Thyroid gland (tissue), 4 donors: ENCODE measurements at regions not wholly inside any gene's neighbourhood (a gene's known extent, or its start where the extent isn't known, plus 50 kb on each side); places are given as distances from the start of the nearest gene placed in this dataset.

Experiments
- DNase-seq, 2 donors: peaks; one replicate each; pipeline ENCODE4 v3.0.0-alpha.2; 2019
- H3K27ac ChIP-seq, 3 donors: fragments of 200-600 bp; sonication (generic); 1 replicate in 2 of 3; 2 replicates in 1 of 3; pipeline ENCODE4 v1.5.1; 2016 to 2019; ENCODE audit warnings: mild to moderate bottlenecking in 1 of 3, moderate library complexity in 1 of 3
- H3K27me3 ChIP-seq: fragments of 200-600 bp; sonication (generic); one replicate; pipeline ENCODE4 v1.5.1; 2019
- H3K36me3 ChIP-seq, 2 donors: fragments of 200-600 bp; sonication (generic); one replicate each; pipeline ENCODE4 v1.5.1; 2016 to 2019
- H3K4me1 ChIP-seq, 2 donors: fragments of 200-600 bp; sonication (generic); one replicate each; pipeline ENCODE4 v1.5.1; 2017 to 2019
- H3K4me3 ChIP-seq, 3 donors: fragments of 200-600 bp; sonication (generic); replicated peaks in 1 of 3; 1 replicate in 2 of 3; 2 replicates in 1 of 3; pipeline ENCODE4 v1.5.1; 2016; ENCODE audit warnings: mild to moderate bottlenecking in 1 of 3
- H3K9me3 ChIP-seq: fragments of 200-600 bp; sonication (generic); one replicate; pipeline ENCODE4 v1.5.1; 2017
- POLR2A ChIP-seq, 2 donors: fragments of 450-650 bp; IDR thresholded peaks; one replicate each; pipeline ENCODE4 v1.6.1; 2017; ENCODE audit warnings: antibody characterized with exemption in 2 of 2, mild to moderate bottlenecking in 2 of 2, moderate library complexity in 1 of 2
- WGBS, 2 donors: methylation state at CpG; one replicate each; pipeline ENCODE4 v1.1.5; 2017; 5-methylcytosine and 5-hydroxymethylcytosine counted together
- intact Hi-C: fragments of 100-400 bp; cut with DNase I; formaldehyde crosslinking; loops from one replicate; pipeline ENCODE4 v1.15.1; 2023
- TF ChIP-seq, protein P1 (sequence below), 6 experiments: fragments of 200-600 bp in 3 of 6; fragments of 450-650 bp in 3 of 6; sonication (generic) in 3 of 6; IDR thresholded peaks; one replicate each; pipeline ENCODE4 v1.5.1; 2016 to 2019; ENCODE audit warnings: antibody characterized with exemption in 6 of 6, mild to moderate bottlenecking in 2 of 6, inconsistent platforms in 1 of 6, moderate library complexity in 1 of 6

DNA sequence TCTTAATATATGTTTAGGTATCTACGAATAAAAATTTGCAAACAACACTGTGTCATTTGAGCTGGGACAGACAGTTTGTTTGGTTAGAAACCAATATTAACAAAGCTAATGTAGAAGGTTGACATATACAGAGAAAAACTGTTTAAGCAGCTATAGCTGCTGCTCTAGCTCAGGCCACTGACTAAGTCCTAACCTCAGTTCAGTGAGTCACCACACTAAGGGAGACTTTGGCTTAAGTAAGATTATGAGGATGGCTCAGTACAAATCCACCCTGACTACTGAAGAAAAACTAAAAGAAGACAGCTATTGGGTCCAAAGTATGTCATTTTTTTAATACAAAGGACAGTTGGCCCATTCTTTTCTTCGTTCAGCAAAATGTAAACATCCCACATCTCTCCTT, 717.3 kb upstream of the ACTRT1 start:
- WGBS, 2 donors = 65 to 95% methylated on average over 2 of the region's 2 CpGs
- TF ChIP-seq, protein P1, sequence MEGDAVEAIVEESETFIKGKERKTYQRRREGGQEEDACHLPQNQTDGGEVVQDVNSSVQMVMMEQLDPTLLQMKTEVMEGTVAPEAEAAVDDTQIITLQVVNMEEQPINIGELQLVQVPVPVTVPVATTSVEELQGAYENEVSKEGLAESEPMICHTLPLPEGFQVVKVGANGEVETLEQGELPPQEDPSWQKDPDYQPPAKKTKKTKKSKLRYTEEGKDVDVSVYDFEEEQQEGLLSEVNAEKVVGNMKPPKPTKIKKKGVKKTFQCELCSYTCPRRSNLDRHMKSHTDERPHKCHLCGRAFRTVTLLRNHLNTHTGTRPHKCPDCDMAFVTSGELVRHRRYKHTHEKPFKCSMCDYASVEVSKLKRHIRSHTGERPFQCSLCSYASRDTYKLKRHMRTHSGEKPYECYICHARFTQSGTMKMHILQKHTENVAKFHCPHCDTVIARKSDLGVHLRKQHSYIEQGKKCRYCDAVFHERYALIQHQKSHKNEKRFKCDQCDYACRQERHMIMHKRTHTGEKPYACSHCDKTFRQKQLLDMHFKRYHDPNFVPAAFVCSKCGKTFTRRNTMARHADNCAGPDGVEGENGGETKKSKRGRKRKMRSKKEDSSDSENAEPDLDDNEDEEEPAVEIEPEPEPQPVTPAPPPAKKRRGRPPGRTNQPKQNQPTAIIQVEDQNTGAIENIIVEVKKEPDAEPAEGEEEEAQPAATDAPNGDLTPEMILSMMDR (IDR thresholded peaks at IDR 0.05) = no peak
- no peak for TF ChIP-seq POLR2A (IDR thresholded peaks at IDR 0.05)
- Histone ChIP-seq H3K4me1 (no peaks in the 10 kb centered on the region), H3K9me3 (no peaks in the 10 kb centered on the region), H3K36me3 (no peaks in the 10 kb centered on the region), H3K27me3 (no peaks in the 10 kb centered on the region), H3K4me3 (no peak overlapping the region), H3K27ac (no peak overlapping the region)
- intact Hi-C loops = no loop called here
- no peak for DNase-seq

DNA sequence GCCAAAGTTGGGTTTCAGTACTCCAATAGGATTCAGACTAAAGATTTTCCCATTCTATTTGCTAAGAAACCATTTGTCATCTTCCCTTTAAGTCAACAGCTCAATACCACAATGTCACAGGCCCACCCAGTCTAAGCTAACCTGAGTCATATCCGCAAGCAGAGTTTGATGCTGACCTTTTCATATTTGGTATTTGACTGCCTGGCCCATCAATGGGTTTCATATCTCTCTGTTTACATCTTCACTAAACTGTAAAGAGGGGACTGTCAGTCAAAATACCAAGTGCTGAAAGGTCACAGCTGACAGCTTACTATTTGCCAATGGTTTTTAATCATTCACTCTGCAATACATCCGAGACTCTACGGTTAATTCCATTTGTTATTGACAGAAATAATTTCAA, 707.5 kb upstream of the ACTRT1 start:
- DNase-seq = no peak
- WGBS, 2 donors = 64 to 78% methylated on average over 3 of the region's 3 CpGs
- Histone ChIP-seq H3K27me3 (no peaks in the 10 kb centered on the region), H3K9me3 (no peaks in the 10 kb centered on the region), H3K36me3 (no peaks in the 10 kb centered on the region), H3K27ac (no peak overlapping the region), H3K4me1 (no peaks in the 10 kb centered on the region), H3K4me3 (no peak overlapping the region)
- intact Hi-C loops = no loop called here
- no peak for TF ChIP-seq POLR2A (IDR thresholded peaks at IDR 0.05)
- TF ChIP-seq, protein P1 (IDR thresholded peaks at IDR 0.05) = no peak

DNA sequence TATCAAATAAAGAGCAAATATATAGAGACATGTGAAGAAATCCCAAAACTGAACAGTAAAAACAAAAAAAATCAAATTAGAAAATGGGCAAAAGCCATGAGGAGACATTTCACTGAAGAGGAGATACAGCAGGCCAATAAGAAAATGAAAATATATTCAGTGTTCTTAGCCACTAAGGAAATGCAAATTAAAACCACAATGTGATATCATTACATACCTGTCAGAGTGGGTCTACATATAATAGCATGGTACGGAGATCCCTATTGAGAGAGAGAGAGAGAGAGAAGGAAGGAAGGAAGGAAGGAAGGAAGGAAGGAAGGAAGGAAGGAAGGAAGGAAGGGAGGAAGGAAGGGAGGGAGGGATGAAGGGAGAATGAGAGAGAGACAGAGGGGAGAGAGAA, 707.0 kb upstream of the ACTRT1 start:
- intact Hi-C loops = no loop called here
- Histone ChIP-seq H3K27ac (no peak overlapping the region), H3K4me1 (no peaks in the 10 kb centered on the region), H3K9me3 (no peaks in the 10 kb centered on the region), H3K36me3 (no peaks in the 10 kb centered on the region), H3K4me3 (no peak overlapping the region), H3K27me3 (no peaks in the 10 kb centered on the region)
- WGBS, 2 donors = 84 to 100% methylated on average over 1 of the region's 1 CpG
- no peak for DNase-seq
- TF ChIP-seq POLR2A (IDR thresholded peaks at IDR 0.05) = no peak
- TF ChIP-seq, protein P1 (IDR thresholded peaks at IDR 0.05) = no peak

DNA sequence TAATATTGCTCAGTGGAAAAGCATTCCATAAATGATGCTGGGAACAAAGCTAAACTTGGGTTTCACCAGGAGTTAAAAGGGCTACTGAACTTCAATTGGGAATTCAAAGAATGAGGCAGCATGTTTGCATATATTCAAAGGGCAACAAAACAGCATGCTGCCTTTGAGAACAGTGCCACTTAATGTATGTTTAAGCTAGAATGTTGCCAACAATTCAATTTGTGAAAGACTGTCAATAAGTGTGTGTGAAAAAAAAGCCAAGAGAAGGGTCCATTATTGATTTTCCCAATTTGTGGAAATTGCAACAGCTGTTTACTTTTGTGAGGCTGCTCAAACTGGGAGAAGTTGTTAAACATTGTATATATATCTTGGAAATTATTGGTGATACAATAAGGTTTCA, 701.9 kb upstream of the ACTRT1 start:
- intact Hi-C loops = no loop called here
- H3K9me3 ChIP-seq = no peaks in the 10 kb centered on the region
- no peak for DNase-seq

DNA sequence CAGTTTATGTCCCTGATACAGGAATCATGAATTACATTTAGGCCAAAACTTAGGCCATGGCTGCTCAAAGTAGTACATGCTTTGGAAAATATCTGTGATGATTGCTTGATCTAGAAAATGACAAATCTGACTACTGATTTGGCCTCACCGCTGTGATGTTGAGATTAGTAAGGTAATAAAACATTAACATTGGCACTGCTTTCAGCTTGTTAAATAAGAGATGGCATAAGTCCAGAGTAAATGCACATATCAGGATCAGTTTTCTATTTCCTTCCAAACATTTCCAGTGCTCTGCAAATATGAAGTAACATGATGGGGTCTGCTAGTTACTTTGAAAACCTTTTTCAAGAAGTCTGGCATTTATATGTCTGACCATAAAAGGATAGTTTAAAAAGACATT, 687.3 kb upstream of the ACTRT1 start:
- Histone ChIP-seq H3K4me3 (no peak overlapping the region), H3K27ac (no peak overlapping the region), H3K4me1 (no peaks in the 10 kb centered on the region), H3K27me3 (no peaks in the 10 kb centered on the region), H3K36me3 (no peaks in the 10 kb centered on the region), H3K9me3 (no peaks in the 10 kb centered on the region)
- TF ChIP-seq POLR2A (IDR thresholded peaks at IDR 0.05) = no peak
- TF ChIP-seq, protein P1 (IDR thresholded peaks at IDR 0.05) = no peak
- intact Hi-C loops = no loop called here
- 77 to 88% methylated on average over 1 of the region's 1 CpG for WGBS, 2 donors
- DNase-seq = no peak

More for the DNA sequence above, 701.9 kb upstream of the ACTRT1 start:
- H3K4me3 ChIP-seq = no peak overlapping the region
- H3K36me3 ChIP-seq = no peaks in the 10 kb centered on the region
- H3K27ac ChIP-seq = no peak overlapping the region
- no peaks in the 10 kb centered on the region for H3K27me3 ChIP-seq
- H3K4me1 ChIP-seq = no peaks in the 10 kb centered on the region
- TF ChIP-seq, protein P1 (IDR thresholded peaks at IDR 0.05) = no peak
